ENCODE measurements at regions not wholly inside any gene's neighbourhood (a gene's known extent, or its start where the extent isn't known, plus 50 kb on each side); places are given as distances from the start of the nearest gene placed in this dataset.

- DNase-seq (ENCODE audit: low read depth), result no peak
Observed at GRCh38 chr2:128472789-128473174, 154.1 kb upstream of the HS6ST1 start.

GRCh38 chr2:128473175-128474035, 154.7 kb upstream of the HS6ST1 start:
- DNase-seq (ENCODE audit: low read depth), result no peak

- no peak for DNase-seq (ENCODE audit: low read depth)
Observed at GRCh38 chr2:128474036-128474955, 155.6 kb upstream of the HS6ST1 start.

GRCh38 chr2:128474962-128475361, 156.3 kb upstream of the HS6ST1 start:
- DNase-seq (ENCODE audit: low read depth), result no peak

- DNase-seq (ENCODE audit: low read depth), result no peak
Observed at GRCh38 chr2:128475427-128476211, 157.0 kb upstream of the HS6ST1 start.

- no peak for DNase-seq (ENCODE audit: low read depth)
Observed at GRCh38 chr2:128477026-128477820, 158.6 kb upstream of the HS6ST1 start.

GRCh38 chr2:128477891-128478290, 159.2 kb upstream of the HS6ST1 start:
- DNase-seq (ENCODE audit: low read depth), result no peak

- no peak for DNase-seq (ENCODE audit: low read depth)
Observed at GRCh38 chr2:128485761-128486639, 167.3 kb upstream of the HS6ST1 start.

GRCh38 chr2:128486640-128487375, 168.1 kb upstream of the HS6ST1 start:
- DNase-seq (ENCODE audit: low read depth), result no peak

GRCh38 chr2:128487650-128488387, 169.2 kb upstream of the HS6ST1 start:
- no peak for DNase-seq (ENCODE audit: low read depth)

GRCh38 chr2:128488434-128488833, 169.8 kb upstream of the HS6ST1 start:
- no peak for DNase-seq (ENCODE audit: low read depth)

GRCh38 chr2:128489526-128490273, 171.0 kb upstream of the HS6ST1 start:
- no peak for DNase-seq (ENCODE audit: low read depth)

GRCh38 chr2:128490321-128490720, 171.7 kb upstream of the HS6ST1 start:
- DNase-seq (ENCODE audit: low read depth), result no peak

GRCh38 chr2:128490881-128491691, 172.4 kb upstream of the HS6ST1 start:
- no peak for DNase-seq (ENCODE audit: low read depth)

- DNase-seq (ENCODE audit: low read depth), result no peak
Observed at GRCh38 chr2:128491692-128492244, 173.1 kb upstream of the HS6ST1 start.

GRCh38 chr2:128492966-128493811, 174.5 kb upstream of the HS6ST1 start:
- DNase-seq (ENCODE audit: low read depth), result no peak

Data from amniotic epithelial cell (primary cell).